22Rv1 (cell line): ENCODE measurements at regions not wholly inside any gene's neighbourhood (a gene's known extent, or its start where the extent isn't known, plus 50 kb on each side); places are given as distances from the start of the nearest gene placed in this dataset.

Experiments
- CTCF ChIP-seq: fragments of 450-650 bp; IDR thresholded peaks from 2 replicates; pipeline ENCODE4 v1.5.1; 2017; ENCODE audit warnings: mild to moderate bottlenecking
- ZFX ChIP-seq: fragments of 450-650 bp; IDR thresholded peaks from 2 replicates; pipeline ENCODE4 v1.6.1; 2017; ENCODE audit warnings: antibody characterized with exemption, borderline replicate concordance

DNA sequence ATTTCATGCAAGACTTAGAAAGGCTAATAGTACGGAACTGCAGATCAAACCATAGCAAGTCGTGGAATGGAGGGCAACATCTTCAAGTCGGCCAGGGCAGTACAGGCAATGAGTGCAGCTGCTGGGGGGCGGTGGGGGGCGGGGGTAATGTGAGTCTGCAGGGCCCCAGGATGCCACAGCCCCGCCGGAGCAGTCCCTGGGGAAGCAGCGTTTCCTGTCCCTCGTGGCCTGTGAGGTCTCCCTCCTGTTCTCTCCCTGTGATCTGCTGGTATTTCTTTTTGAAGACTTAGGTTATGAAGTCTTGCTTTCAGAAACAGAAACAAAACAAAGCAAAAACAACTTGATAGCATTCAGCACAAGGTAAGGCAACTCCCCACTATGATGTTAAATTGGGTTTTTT lies 351.9 kb downstream of the FOXA2 start:
- TF ChIP-seq CTCF (no peak), ZFX (no peak)
